Tibial artery (tissue), 4 donors: ENCODE measurements at regions not wholly inside any gene's neighbourhood (a gene's known extent, or its start where the extent isn't known, plus 50 kb on each side); places are given as distances from the start of the nearest gene placed in this dataset.
"Not testable (repeated sequence)": the region's sequence is repeated elsewhere in the genome, so short reads cannot be mapped to it uniquely, and the experiment has no call there.

Experiments used
- DNase-seq, 2 donors: peaks; one replicate each; pipeline ENCODE4 v3.0.0-alpha.2; 2019
- H3K27ac ChIP-seq, 2 donors: fragments of 200-600 bp; sonication (generic) in 1 of 2; 1 replicate in 1 of 2; 2 replicates in 1 of 2; pipeline ENCODE4 v1.5.1; 2018 to 2019; ENCODE audit warnings: mild to moderate bottlenecking in 1 of 2
- H3K27me3 ChIP-seq, 2 donors: fragments of 200-600 bp; sonication (generic) in 1 of 2; one replicate each; pipeline versions ENCODE4 v1.5.1 to v1.6.0; 2016 to 2019
- H3K36me3 ChIP-seq, 3 donors: fragments of 200-600 bp; sonication (generic) in 2 of 3; one replicate each; pipeline ENCODE4 v1.5.1; 2016 to 2019; ENCODE audit warnings: mild to moderate bottlenecking in 2 of 3
- H3K4me1 ChIP-seq, 4 donors: fragments of 200-600 bp; sonication (generic) in 2 of 4; 1 replicate in 3 of 4; 2 replicates in 1 of 4; pipeline ENCODE4 v1.5.1; 2016 to 2019
- H3K4me3 ChIP-seq, 2 donors: fragments of 200-600 bp; sonication (generic) in 1 of 2; 1 replicate in 1 of 2; 2 replicates in 1 of 2; pipeline ENCODE4 v1.5.1; 2018 to 2019; ENCODE audit warnings: mild to moderate bottlenecking in 2 of 2
- H3K9me3 ChIP-seq, 3 donors: fragments of 200-600 bp; sonication (generic) in 1 of 3; one replicate each; pipeline ENCODE4 v1.5.1; 2016 to 2019
- intact Hi-C: fragments of 100-400 bp; cut with DNase I; formaldehyde crosslinking; loops from one replicate; pipeline ENCODE4 v1.15.0; 2023; ENCODE audit warnings: low total_unique reads
- TF ChIP-seq, protein P1 (sequence below), 2 experiments: fragments of 200-600 bp in 1 of 2; fragments of 450-650 bp in 1 of 2; IDR thresholded peaks; one replicate each; pipeline ENCODE4 v1.5.1; 2017 to 2019; ENCODE audit warnings: antibody characterized with exemption in 2 of 2, mild to moderate bottlenecking in 1 of 2, moderate library complexity in 1 of 2

DNA sequence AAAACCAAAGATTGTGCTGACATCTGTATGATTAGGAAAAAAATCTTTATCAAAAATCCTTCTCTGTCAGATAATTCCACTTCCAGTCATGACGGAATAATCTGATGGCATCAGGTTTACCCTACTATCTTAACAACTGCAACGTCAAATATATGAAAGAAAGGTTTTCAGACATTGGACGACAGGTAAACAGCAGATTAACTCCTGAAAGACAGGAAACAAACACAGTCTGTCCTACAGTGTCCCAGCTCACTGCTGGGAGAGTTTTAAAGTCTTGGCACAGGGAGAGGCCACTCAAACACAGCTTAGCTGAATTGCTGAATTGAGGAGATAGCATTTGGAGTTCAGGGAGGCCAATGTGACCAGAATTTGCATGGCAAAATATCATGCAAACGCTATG lies 186.3 kb upstream of the KCTD7 start:
- H3K36me3 ChIP-seq: peaks cover 0 to 5% (median 0%) of the 10 kb centered on the region in 3 donors
- H3K4me3 ChIP-seq: no peak overlapping the region
- no peaks in the 10 kb centered on the region for H3K4me1 ChIP-seq
- no peaks in the 10 kb centered on the region for H3K9me3 ChIP-seq
- intact Hi-C loops: no loop called here
- no peak for DNase-seq
- TF ChIP-seq, protein P1, sequence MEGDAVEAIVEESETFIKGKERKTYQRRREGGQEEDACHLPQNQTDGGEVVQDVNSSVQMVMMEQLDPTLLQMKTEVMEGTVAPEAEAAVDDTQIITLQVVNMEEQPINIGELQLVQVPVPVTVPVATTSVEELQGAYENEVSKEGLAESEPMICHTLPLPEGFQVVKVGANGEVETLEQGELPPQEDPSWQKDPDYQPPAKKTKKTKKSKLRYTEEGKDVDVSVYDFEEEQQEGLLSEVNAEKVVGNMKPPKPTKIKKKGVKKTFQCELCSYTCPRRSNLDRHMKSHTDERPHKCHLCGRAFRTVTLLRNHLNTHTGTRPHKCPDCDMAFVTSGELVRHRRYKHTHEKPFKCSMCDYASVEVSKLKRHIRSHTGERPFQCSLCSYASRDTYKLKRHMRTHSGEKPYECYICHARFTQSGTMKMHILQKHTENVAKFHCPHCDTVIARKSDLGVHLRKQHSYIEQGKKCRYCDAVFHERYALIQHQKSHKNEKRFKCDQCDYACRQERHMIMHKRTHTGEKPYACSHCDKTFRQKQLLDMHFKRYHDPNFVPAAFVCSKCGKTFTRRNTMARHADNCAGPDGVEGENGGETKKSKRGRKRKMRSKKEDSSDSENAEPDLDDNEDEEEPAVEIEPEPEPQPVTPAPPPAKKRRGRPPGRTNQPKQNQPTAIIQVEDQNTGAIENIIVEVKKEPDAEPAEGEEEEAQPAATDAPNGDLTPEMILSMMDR (IDR thresholded peaks at IDR 0.05): no peak
- H3K27me3 ChIP-seq: no peaks in the 10 kb centered on the region
- no peak overlapping the region for H3K27ac ChIP-seq

DNA sequence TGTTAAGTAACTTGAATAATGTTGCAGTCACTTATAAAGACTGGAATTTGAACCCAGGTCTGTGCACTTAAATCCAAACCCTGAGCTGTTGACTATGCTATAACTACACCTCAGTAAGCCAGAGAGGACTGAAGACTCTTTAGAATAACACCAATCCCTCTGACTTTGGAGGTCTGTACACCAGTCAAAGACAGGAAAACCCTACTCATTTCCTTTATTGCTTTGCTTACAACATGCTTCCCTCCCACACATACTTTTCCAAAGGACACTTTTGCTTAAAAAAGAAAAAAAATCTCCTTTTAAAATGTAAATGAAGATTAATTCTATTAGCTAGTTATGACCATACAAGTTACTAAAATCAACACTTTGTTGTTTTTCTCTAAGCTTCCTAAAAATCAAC lies 184.7 kb upstream of the KCTD7 start:
- intact Hi-C loops: no loop called here
- DNase-seq: no peak
- Histone ChIP-seq H3K36me3 (peaks cover 0 to 19% (median 3%) of the 10 kb centered on the region in 3 donors), H3K4me3 (no peak overlapping the region), H3K4me1 (no peaks in the 10 kb centered on the region), H3K27me3 (no peaks in the 10 kb centered on the region), H3K9me3 (no peaks in the 10 kb centered on the region), H3K27ac (no peak overlapping the region)
- TF ChIP-seq, protein P1 (IDR thresholded peaks at IDR 0.05): no peak

DNA sequence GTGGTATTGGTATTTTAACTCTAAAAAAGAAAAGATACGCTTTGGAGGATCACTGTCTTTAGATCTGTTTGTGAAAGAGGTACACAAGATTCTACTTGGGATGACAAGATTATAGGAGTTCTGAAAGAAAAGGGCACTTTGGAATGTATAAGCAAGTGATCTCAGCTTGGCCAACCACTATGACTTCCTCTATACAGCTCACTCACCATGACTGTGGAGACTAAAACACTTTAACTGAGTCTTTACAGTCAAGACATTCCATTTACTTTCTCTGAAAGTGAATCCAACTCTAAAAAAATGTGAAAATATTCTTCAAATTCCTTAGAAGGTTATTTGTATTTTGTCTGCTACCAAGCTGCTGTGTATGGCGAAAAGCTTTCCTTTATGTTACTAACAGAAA lies 181.7 kb upstream of the KCTD7 start:
- H3K27me3 ChIP-seq, H3K9me3 ChIP-seq, DNase-seq, H3K27ac ChIP-seq, H3K4me3 ChIP-seq, H3K4me1 ChIP-seq, intact Hi-C loops: not testable (repeated sequence)
- peaks cover 5 to 26% (median 8%) of the 10 kb centered on the region in 3 donors for H3K36me3 ChIP-seq

DNA sequence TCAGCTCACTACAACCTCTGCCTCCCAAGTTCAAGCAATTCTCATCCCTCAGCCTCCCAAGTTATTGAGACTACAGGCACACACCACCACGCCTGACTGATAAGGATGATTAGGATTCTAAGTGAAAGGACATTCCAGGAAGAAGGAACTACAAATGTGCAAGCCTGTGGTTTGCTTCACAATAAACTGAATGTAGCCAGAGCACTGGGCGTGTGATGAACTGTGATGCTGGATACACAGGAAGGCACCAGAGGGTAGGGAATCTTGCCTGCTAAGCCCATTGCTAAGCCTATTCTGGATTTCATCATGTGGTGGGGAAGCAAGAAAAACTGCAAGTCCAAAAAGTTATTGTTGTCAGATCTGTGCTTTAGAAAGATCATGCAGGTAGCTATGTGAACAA lies 177.9 kb upstream of the KCTD7 start:
- H3K27me3 ChIP-seq, H3K9me3 ChIP-seq, intact Hi-C loops, H3K27ac ChIP-seq, DNase-seq, H3K4me1 ChIP-seq, H3K4me3 ChIP-seq: not testable (repeated sequence)
- H3K36me3 ChIP-seq: peaks cover 5 to 33% (median 8%) of the 10 kb centered on the region in 3 donors

DNA sequence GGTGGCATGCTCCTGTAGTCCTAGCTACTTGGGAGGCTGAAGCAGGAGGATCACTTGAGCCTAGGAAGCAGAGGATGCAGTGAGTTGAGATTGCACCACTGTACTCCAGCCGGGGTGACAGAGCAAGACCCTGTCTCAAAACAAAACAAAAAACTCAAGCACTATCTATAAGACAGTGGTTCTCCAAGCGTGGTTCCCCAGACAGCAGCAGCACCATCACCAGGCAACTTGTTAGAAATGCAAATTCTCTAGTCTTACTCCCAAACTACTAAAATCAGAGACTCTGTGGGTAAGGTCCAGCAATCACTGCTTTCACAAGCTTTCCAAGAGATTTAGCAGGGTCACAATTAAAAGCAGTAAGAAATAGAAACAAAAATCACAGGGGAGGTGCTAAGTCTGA lies 177.0 kb upstream of the KCTD7 start:
- H3K4me3 ChIP-seq, H3K9me3 ChIP-seq, H3K27me3 ChIP-seq, intact Hi-C loops, H3K27ac ChIP-seq, H3K4me1 ChIP-seq, DNase-seq: not testable (repeated sequence)
- H3K36me3 ChIP-seq: peaks cover 5 to 28% (median 8%) of the 10 kb centered on the region in 3 donors

DNA sequence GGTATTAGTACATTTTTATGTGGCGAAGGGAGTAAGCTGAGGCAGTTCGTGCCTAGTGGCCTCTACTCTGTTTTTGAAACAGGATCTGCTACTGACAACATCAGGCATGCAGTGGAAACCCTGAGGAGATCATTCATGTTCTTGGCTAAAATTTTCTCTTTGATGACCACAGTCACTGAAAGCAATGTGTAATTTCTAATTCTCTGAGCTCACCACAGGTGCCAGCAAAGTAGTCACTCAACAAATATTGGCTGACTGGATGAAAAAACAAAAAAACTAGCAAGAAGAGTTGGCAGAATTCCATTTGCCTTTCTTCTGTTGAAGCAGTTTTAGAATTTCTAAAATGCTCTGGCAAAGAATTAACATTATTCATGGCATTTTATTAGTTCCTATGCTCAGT lies 176.5 kb upstream of the KCTD7 start:
- H3K4me3 ChIP-seq: no peak overlapping the region
- no peaks in the 10 kb centered on the region for H3K4me1 ChIP-seq
- DNase-seq: no peak
- H3K9me3 ChIP-seq: no peaks in the 10 kb centered on the region
- TF ChIP-seq, protein P1 (IDR thresholded peaks at IDR 0.05): no peak
- intact Hi-C loops: no loop called here
- H3K36me3 ChIP-seq: peaks cover 5 to 28% (median 8%) of the 10 kb centered on the region in 3 donors
- no peaks in the 10 kb centered on the region for H3K27me3 ChIP-seq
- H3K27ac ChIP-seq: no peak overlapping the region

DNA sequence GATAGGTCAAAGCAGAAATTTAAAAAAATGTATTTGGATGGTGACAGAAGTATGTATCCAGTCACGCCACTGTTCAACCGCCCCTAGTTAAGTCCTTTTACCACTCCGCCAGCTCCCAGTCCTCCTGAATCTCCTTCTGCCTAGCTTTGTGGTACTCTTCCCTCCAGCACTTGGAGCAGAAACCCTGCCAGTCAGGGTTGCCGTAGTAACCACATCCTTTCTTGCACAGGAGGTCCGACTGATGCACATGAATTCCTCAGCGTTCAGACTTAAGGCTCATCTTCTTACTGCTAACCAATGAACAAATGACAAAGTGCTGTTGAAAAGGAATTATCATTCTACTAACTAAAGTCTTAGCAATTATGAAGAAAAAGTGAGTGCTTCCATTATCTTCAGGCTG lies 175.3 kb upstream of the KCTD7 start:
- no peak for DNase-seq
- intact Hi-C loops: no loop called here

More for the DNA sequence above, 175.3 kb upstream of the KCTD7 start:
- H3K27me3 ChIP-seq: no peaks in the 10 kb centered on the region
- H3K36me3 ChIP-seq: peaks cover 5 to 20% (median 8%) of the 10 kb centered on the region in 3 donors
- no peaks in the 10 kb centered on the region for H3K9me3 ChIP-seq
- H3K4me3 ChIP-seq: no peak overlapping the region
- H3K4me1 ChIP-seq: no peaks in the 10 kb centered on the region
- H3K27ac ChIP-seq: no peak overlapping the region
- TF ChIP-seq, protein P1 (IDR thresholded peaks at IDR 0.05): no peak
